Mesendoderm (in vitro differentiated cells): ENCODE measurements at regions not wholly inside any gene's neighbourhood (a gene's known extent, or its start where the extent isn't known, plus 50 kb on each side); places are given as distances from the start of the nearest gene placed in this dataset.

Source experiments
- DNase-seq: peaks from one replicate; pipeline ENCODE4 v3.0.0; 2013
- H2AK5ac ChIP-seq: 2 replicates; pipeline ENCODE4 v1.6.1; 2013; ENCODE audit warnings: low read length, inconsistent platforms
- H2BK120ac ChIP-seq: 2 replicates; pipeline ENCODE4 v1.6.1; 2013; ENCODE audit warnings: low read depth, mild to moderate bottlenecking, low read length, moderate library complexity, mixed read lengths
- H2BK15ac ChIP-seq: replicated peaks from 2 replicates; pipeline ENCODE4 v1.6.1; 2013; ENCODE audit warnings: low read depth, mild to moderate bottlenecking, moderate library complexity
- H2BK5ac ChIP-seq: 2 replicates; pipeline ENCODE4 v1.6.1; 2013; ENCODE audit warnings: low read length, inconsistent platforms
- H3K18ac ChIP-seq: 2 replicates; pipeline ENCODE4 v1.6.1; 2013; ENCODE audit warnings: mild to moderate bottlenecking, low read length, mixed read lengths
- H3K23ac ChIP-seq: one replicate; pipeline ENCODE4 v1.6.1; 2013; ENCODE audit warnings: low read length
- H3K27ac ChIP-seq: 2 replicates; pipeline ENCODE4 v1.5.1; 2013; ENCODE audit warnings: low read depth, mild to moderate bottlenecking, inconsistent platforms, low read length, moderate library complexity
- H3K27me3 ChIP-seq: 2 replicates; pipeline ENCODE4 v1.6.1; 2013; ENCODE audit warnings: low read length, control low read depth, mild to moderate bottlenecking, inconsistent platforms; ENCODE audit not compliant: insufficient read depth, poor library complexity
- H3K36me3 ChIP-seq: 2 replicates; pipeline ENCODE4 v1.6.1; 2013; ENCODE audit warnings: low read length, inconsistent platforms; ENCODE audit not compliant: control insufficient read depth, insufficient read depth
- H3K4ac ChIP-seq: one replicate; pipeline ENCODE4 v1.6.1; 2013; ENCODE audit warnings: low read depth, mild to moderate bottlenecking, low read length, moderate library complexity
- H3K4me1 ChIP-seq: 2 replicates; pipeline ENCODE4 v1.6.1; 2013; ENCODE audit warnings: low read depth, low read length, inconsistent platforms; ENCODE audit not compliant: control insufficient read depth
- H3K4me2 ChIP-seq: 2 replicates; pipeline ENCODE4 v1.6.1; 2013; ENCODE audit warnings: low read length
- H3K4me3 ChIP-seq: 2 replicates; pipeline ENCODE4 v1.5.1; 2013; ENCODE audit warnings: mild to moderate bottlenecking, low read length
- H3K56ac ChIP-seq: one replicate; pipeline ENCODE4 v1.6.1; 2013; ENCODE audit warnings: low read length
- H3K79me1 ChIP-seq: 2 replicates; pipeline ENCODE4 v1.6.1; 2013; ENCODE audit warnings: low read length, inconsistent platforms
- H3K79me2 ChIP-seq: 2 replicates; pipeline ENCODE4 v1.6.1; 2013; ENCODE audit warnings: mild to moderate bottlenecking, low read length; ENCODE audit not compliant: control insufficient read depth, insufficient read depth
- H3K9ac ChIP-seq: 2 replicates; pipeline ENCODE4 v1.6.1; 2013; ENCODE audit warnings: low read length, inconsistent platforms
- H4K5ac ChIP-seq: one replicate; pipeline ENCODE4 v1.6.1; 2013; ENCODE audit warnings: low read length
- H4K8ac ChIP-seq: one replicate; pipeline ENCODE4 v1.6.1; 2013; ENCODE audit warnings: low read depth, mild to moderate bottlenecking, control low read depth, low read length, moderate library complexity
- WGBS: extraction: QIAGEN DNeasy Blood & Tissue Kit; methylation state at CpG from one replicate; pipeline ENCODE4 v1.1.7; 2013; ENCODE audit warnings: low lambda C conversion rate, missing lambda C conversion rate; ENCODE audit not compliant: insufficient coverage; ENCODE audit errors: extremely low coverage; 5-methylcytosine and 5-hydroxymethylcytosine counted together

DNA sequence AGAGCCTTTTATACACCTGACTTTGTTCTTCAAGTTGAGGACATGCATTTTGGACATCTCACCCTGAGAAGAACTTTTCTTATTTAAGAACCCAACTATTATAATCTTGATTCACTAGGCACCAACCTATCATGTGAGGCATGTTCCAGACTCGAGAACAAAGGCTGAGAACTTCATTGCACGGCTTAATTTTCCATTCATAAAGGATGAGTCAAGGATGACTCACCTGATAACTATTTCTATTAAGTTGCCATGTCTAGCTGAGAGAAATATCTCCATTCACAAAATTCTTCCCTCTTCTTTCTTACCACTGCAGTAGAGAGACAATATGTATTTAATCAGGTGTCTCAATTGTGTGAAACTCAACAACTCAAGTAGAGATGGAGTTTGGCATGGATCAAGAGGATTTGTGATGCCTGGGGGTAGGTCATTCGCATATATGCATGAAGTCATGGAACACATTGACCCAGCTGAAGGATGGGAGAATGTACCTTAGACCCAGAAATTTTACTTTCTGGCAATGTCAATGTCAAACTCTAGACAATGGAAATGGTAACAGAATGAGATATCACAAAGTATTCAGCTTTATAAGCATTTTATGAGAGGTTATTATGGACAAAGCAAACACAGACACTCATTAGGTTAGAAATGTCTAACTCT, 173.2 kb upstream of the PRNP start:
- no CpG with 5 or more reads among the region's 3 CpGs for WGBS

DNA sequence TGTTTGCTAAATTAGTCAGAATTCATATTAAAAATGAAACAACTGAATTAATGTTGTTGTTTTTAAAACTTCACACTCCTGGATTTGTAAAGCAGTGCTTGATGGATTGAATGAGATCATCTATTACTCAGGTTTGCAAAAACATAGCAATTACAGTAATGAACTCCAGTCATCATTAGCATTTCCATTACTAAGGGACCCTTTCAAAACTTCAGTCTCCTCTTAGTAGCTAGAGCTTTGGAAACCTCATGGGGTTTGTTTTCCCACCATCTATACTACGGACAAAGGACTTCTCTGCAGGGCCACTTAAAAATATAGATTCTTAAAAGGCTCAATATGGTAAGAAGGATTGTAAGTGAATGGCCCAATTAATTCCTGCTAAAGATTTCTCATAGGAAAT, 174.5 kb upstream of the PRNP start:
- WGBS: no CpG with 5 or more reads among the region's 1 CpG
- no peak overlapping the region for H3K18ac ChIP-seq
- H3K27ac ChIP-seq: no peak overlapping the region
- H3K56ac ChIP-seq: no peak overlapping the region
- H2BK120ac ChIP-seq: no peak overlapping the region
- H4K5ac ChIP-seq: no peak overlapping the region
- no peaks in the 10 kb centered on the region for H3K27me3 ChIP-seq
- no peak overlapping the region for H4K8ac ChIP-seq
- no peak overlapping the region for H3K9ac ChIP-seq
- no peaks in the 10 kb centered on the region for H3K36me3 ChIP-seq
- H3K79me2 ChIP-seq: no peaks in the 10 kb centered on the region
- no peak overlapping the region for H2AK5ac ChIP-seq
- H3K4me1 ChIP-seq: no peaks in the 10 kb centered on the region
- H2BK5ac ChIP-seq: no peak overlapping the region
- H3K79me1 ChIP-seq: no peaks in the 10 kb centered on the region
- no peak overlapping the region for H2BK15ac ChIP-seq
- no peak overlapping the region for H3K23ac ChIP-seq
- no peak overlapping the region for H3K4ac ChIP-seq
- no peak overlapping the region for H3K4me3 ChIP-seq
- no peak for DNase-seq
- no peak overlapping the region for H3K4me2 ChIP-seq

More for the DNA sequence above, 173.2 kb upstream of the PRNP start:
- no peak overlapping the region for H3K4me3 ChIP-seq
- H3K4me2 ChIP-seq: no peak overlapping the region
- H3K4ac ChIP-seq: no peak overlapping the region
- no peak overlapping the region for H2BK15ac ChIP-seq
- H3K79me2 ChIP-seq: no peaks in the 10 kb centered on the region
- no peak overlapping the region for H3K18ac ChIP-seq
- no peak overlapping the region for H4K8ac ChIP-seq
- no peak overlapping the region for H4K5ac ChIP-seq
- no peaks in the 10 kb centered on the region for H3K4me1 ChIP-seq
- H3K36me3 ChIP-seq: no peaks in the 10 kb centered on the region
- H3K56ac ChIP-seq: no peak overlapping the region
- H2BK5ac ChIP-seq: no peak overlapping the region
- H3K27ac ChIP-seq: no peak overlapping the region
- no peak overlapping the region for H2AK5ac ChIP-seq
- no peak overlapping the region for H2BK120ac ChIP-seq
- H3K9ac ChIP-seq: no peak overlapping the region
- H3K27me3 ChIP-seq: no peaks in the 10 kb centered on the region
- no peak overlapping the region for H3K23ac ChIP-seq
- DNase-seq: peak; percentile 58
- H3K79me1 ChIP-seq: no peaks in the 10 kb centered on the region

DNA sequence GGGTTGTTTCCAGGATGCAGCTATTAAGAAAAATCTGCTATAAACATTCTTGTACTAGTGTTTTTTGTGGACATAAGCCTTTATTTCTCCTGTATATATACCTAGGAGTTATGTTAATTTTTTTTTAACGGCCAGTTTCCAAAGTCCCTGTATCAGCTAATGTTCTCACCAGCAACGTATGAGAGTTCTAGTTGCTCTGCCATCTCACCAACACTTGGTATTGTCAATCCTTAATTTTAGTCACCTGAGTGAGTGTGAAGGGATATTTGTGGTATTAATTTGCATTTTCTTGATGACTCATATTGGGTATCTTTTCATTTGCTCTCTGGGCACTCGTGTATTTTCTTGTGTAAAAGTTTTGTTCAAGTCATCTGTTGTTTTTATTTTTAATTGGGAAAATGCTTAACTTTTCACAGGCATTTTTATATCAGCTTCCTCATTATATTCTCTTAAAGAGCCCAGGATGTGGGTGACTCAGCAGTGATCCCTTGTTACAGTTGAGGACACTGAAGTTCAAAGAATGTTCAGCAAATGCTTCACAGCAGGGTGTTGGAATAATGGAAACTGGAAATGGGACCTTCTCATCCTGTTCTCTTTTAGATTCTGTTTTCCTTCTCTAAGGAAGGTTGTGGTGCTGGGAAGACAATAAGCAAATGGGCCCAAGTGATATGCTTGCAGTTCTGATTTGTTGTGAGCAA, 176.3 kb upstream of the PRNP start:
- no peaks in the 10 kb centered on the region for H3K79me2 ChIP-seq
- no peak overlapping the region for H3K9ac ChIP-seq
- H4K5ac ChIP-seq: no peak overlapping the region
- H3K4me2 ChIP-seq: no peak overlapping the region
- no peak overlapping the region for H3K4me3 ChIP-seq
- H3K27ac ChIP-seq: no peak overlapping the region
- H3K36me3 ChIP-seq: no peaks in the 10 kb centered on the region
- no peaks in the 10 kb centered on the region for H3K27me3 ChIP-seq
- no peak overlapping the region for H2BK5ac ChIP-seq
- no peak for DNase-seq
- H3K4ac ChIP-seq: no peak overlapping the region
- no peak overlapping the region for H2BK15ac ChIP-seq
- H3K18ac ChIP-seq: no peak overlapping the region
- no peaks in the 10 kb centered on the region for H3K4me1 ChIP-seq
- no peak overlapping the region for H2AK5ac ChIP-seq
- WGBS: no CpG with 5 or more reads among the region's 3 CpGs
- no peak overlapping the region for H2BK120ac ChIP-seq
- H3K79me1 ChIP-seq: no peaks in the 10 kb centered on the region
- no peak overlapping the region for H4K8ac ChIP-seq
- no peak overlapping the region for H3K23ac ChIP-seq
- H3K56ac ChIP-seq: no peak overlapping the region

DNA sequence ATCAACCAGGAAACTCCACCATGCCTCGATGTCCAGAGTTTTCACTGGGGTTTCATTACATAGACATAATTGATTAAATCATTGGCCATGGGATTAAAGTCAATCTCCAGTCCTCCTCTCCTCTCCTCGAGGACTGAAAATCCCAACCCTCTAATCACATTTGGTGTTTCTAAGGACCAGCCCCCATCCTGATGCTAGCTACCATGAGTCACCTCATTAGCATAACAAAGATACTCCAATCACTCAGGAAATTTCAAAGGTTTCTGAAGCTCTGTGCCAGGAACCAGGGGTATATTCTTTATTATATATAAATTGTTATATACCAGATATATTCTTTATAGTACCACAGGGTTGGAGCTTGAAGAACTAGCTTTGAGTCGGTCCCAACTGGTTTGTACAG, 177.5 kb upstream of the PRNP start:
- Histone ChIP-seq H3K56ac (no peak overlapping the region), H3K27ac (no peak overlapping the region), H4K8ac (no peak overlapping the region), H4K5ac (no peak overlapping the region), H3K27me3 (no peaks in the 10 kb centered on the region), H3K18ac (no peak overlapping the region), H3K23ac (no peak overlapping the region), H2BK5ac (no peak overlapping the region), H3K4me1 (no peaks in the 10 kb centered on the region), H2BK15ac (no peak overlapping the region), H2BK120ac (no peak overlapping the region), H3K9ac (no peak overlapping the region), H3K79me1 (no peaks in the 10 kb centered on the region), H3K79me2 (no peaks in the 10 kb centered on the region), H3K4ac (no peak overlapping the region), H3K4me2 (no peak overlapping the region), H3K36me3 (no peaks in the 10 kb centered on the region), H2AK5ac (no peak overlapping the region), H3K4me3 (no peak overlapping the region)
- WGBS: no CpG with 5 or more reads among the region's 3 CpGs
- DNase-seq: peak; percentile 69

DNA sequence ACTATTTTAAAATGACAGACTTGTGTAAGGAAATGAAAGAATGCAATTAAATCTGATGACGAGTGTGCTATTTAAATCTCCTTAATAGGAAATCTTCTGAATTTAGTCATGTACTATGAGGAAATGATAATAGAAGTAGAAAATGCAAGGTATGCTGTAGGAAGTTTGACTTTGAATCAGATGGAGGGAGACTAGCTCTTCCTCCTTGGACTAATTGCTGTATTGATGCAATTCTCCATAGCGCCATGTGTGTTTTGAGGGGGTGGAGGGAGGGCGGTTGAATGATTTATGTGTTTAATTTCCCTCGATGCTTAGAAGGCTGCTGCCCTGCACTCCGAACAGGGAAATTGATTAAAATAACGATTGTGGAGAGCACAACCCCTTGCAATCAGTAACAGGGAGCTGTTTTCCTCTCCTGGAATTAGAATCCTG, 179.0 kb upstream of the PRNP start:
- no peak overlapping the region for H3K23ac ChIP-seq
- no peaks in the 10 kb centered on the region for H3K27me3 ChIP-seq
- no peak overlapping the region for H3K4me2 ChIP-seq
- WGBS: no CpG with 5 or more reads among the region's 6 CpGs
- H3K4me3 ChIP-seq: no peak overlapping the region
- H2AK5ac ChIP-seq: no peak overlapping the region
- H2BK15ac ChIP-seq: no peak overlapping the region
- H2BK120ac ChIP-seq: no peak overlapping the region
- no peak overlapping the region for H4K8ac ChIP-seq
- no peak overlapping the region for H2BK5ac ChIP-seq
- no peaks in the 10 kb centered on the region for H3K36me3 ChIP-seq
- no peak overlapping the region for H4K5ac ChIP-seq
- no peak overlapping the region for H3K18ac ChIP-seq
- no peak overlapping the region for H3K27ac ChIP-seq
- no peaks in the 10 kb centered on the region for H3K4me1 ChIP-seq
- no peaks in the 10 kb centered on the region for H3K79me1 ChIP-seq
- DNase-seq: no peak
- no peak overlapping the region for H3K9ac ChIP-seq
- H3K56ac ChIP-seq: no peak overlapping the region
- H3K79me2 ChIP-seq: no peaks in the 10 kb centered on the region
- H3K4ac ChIP-seq: no peak overlapping the region
